NT2/D1 (cell line): ENCODE measurements at regions not wholly inside any gene's neighbourhood (a gene's known extent, or its start where the extent isn't known, plus 50 kb on each side); places are given as distances from the start of the nearest gene placed in this dataset.
"Not testable (repeated sequence)": the region's sequence is repeated elsewhere in the genome, so short reads cannot be mapped to it uniquely, and the experiment has no call there.

Experiments used
- DNase-seq: peaks from one replicate; pipeline ENCODE4 v3.0.0-alpha.2; 2011; ENCODE audit warnings: low read depth, low spot score
- H3K27me3 ChIP-seq: 2 replicates; pipeline ENCODE4 v1.6.0; 2011; ENCODE audit warnings: mild to moderate bottlenecking; ENCODE audit not compliant: insufficient read length, insufficient read depth
- H3K36me3 ChIP-seq: 2 replicates; pipeline ENCODE4 v1.6.1; 2011; ENCODE audit warnings: mild to moderate bottlenecking, low read length, mixed read lengths; ENCODE audit not compliant: insufficient read depth, insufficient read length
- H3K4me1 ChIP-seq: 2 replicates; pipeline ENCODE4 v1.5.1; 2011; ENCODE audit not compliant: insufficient read depth, insufficient read length
- H3K4me3 ChIP-seq: 2 replicates; pipeline ENCODE4 v1.5.1; 2011; ENCODE audit warnings: low read depth; ENCODE audit not compliant: insufficient read length
- H3K9ac ChIP-seq: 2 replicates; pipeline ENCODE4 v1.6.0; 2011; ENCODE audit warnings: low read depth; ENCODE audit not compliant: insufficient read length
- H3K9me3 ChIP-seq: 2 replicates; pipeline ENCODE4 v1.5.1; 2011; ENCODE audit warnings: mild to moderate bottlenecking, low read length; ENCODE audit not compliant: insufficient read depth
- SUZ12 ChIP-seq: IDR thresholded peaks from 2 replicates; pipeline ENCODE4 v1.6.1; 2011; ENCODE audit not compliant: insufficient read length, insufficient read depth; ENCODE audit errors: extremely low read depth
- YY1 ChIP-seq: IDR thresholded peaks from 2 replicates; pipeline ENCODE4 v1.6.1; 2011; ENCODE audit not compliant: insufficient read length, insufficient read depth
- ZNF274 ChIP-seq: IDR thresholded peaks from 2 replicates; pipeline ENCODE4 v1.6.1; 2011; ENCODE audit warnings: mild to moderate bottlenecking, low read depth, low read length

- Histone ChIP-seq H3K4me3 (no peak overlapping the region), H3K9ac (no peak overlapping the region)
- no peak for DNase-seq
Observed at GRCh38 chr9:78713614-78714405, 416.9 kb downstream of the PSAT1 start.

DNA sequence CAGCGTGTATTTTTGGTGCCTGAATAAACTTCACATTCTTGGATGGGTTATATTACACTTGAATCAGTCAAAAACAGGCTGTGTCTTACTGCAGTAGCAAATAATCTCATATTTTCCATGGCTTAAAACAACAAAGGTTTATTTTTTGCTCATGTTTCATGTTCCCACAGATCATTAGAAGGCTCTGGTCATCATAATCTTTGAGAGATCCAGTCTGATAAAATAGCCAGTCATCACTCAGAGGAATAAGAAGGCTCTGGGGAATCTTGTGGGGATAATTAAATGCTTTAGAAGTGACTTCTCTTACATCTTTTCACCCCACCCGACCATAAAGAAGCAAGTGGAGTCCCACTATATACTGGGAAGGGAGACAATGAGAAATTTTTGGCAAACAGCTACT, 417.7 kb downstream of the PSAT1 start:
- H3K36me3 ChIP-seq = no peaks in the 10 kb centered on the region
- H3K27me3 ChIP-seq = no peaks in the 10 kb centered on the region
- H3K9ac ChIP-seq = no peak overlapping the region
- no peaks in the 10 kb centered on the region for H3K4me1 ChIP-seq
- H3K4me3 ChIP-seq = no peak overlapping the region
- DNase-seq = no peak
- TF ChIP-seq ZNF274 (no peak), SUZ12 (no peak), YY1 (no peak)
- no peaks in the 10 kb centered on the region for H3K9me3 ChIP-seq

More at GRCh38 chr9:78713614-78714405, 416.9 kb downstream of the PSAT1 start:
- Histone ChIP-seq H3K27me3 (no peaks in the 10 kb centered on the region), H3K9me3 (no peaks in the 10 kb centered on the region), H3K4me1 (no peaks in the 10 kb centered on the region), H3K36me3 (no peaks in the 10 kb centered on the region)
- TF ChIP-seq SUZ12 (no peak), ZNF274 (no peak), YY1 (no peak)

GRCh38 chr9:78719029-78719428, 422.1 kb downstream of the PSAT1 start:
- not testable (repeated sequence) for H3K36me3 ChIP-seq, H3K27me3 ChIP-seq, H3K9me3 ChIP-seq, H3K4me3 ChIP-seq, DNase-seq, H3K4me1 ChIP-seq, H3K9ac ChIP-seq

DNA sequence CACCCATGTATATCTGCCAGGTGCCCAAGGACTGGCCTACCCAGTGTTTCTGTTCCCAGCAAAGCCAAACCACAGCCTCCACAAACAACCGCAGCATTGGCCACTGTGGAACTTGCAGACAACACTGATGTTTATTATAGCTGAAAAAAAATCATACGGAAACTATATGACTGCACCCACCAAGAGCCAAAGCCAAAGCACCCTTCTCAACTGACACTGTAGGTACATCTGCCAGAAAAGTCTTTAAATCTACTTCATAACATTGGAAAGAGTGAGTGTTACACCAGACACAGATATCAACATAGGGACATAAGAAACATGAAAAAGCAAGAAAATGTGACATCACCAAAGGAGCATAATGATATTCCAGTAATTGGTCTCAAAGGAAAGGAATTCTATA, 428.0 kb downstream of the PSAT1 start:
- H3K9ac ChIP-seq = no peak overlapping the region
- H3K4me3 ChIP-seq = no peak overlapping the region

DNA sequence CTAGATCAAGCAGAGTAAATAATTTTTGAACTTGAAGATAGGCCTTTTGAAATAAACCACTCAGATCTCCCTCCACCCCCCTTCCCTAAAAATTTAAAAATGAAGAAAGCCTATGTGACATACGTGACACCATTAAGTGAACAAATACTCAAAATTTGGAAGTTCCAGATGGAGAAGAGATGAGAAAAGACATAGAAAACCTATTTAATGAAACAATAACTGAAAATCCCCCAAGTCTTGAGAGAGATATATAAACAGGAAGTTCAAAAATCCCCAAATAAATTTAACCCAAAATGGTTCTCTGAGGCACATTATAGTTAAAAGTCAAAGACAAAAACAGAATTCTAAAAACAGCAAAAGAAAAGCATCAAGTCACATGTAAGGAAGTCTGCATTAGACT, 428.6 kb downstream of the PSAT1 start:
- Histone ChIP-seq H3K9me3 (0 out of 2 replicates have a peak, but pooled peaks cover 11% of the 10 kb centered on the region), H3K4me1 (no peaks in the 10 kb centered on the region), H3K27me3 (no peaks in the 10 kb centered on the region), H3K9ac (no peak overlapping the region), H3K36me3 (no peaks in the 10 kb centered on the region), H3K4me3 (no peak overlapping the region)
- DNase-seq = no peak
- TF ChIP-seq YY1 (no peak), ZNF274 (no peak), SUZ12 (no peak)

More for the DNA sequence above, 428.0 kb downstream of the PSAT1 start:
- DNase-seq = no peak
- no peak for TF ChIP-seq YY1
- no peak for TF ChIP-seq ZNF274
- TF ChIP-seq SUZ12 = no peak
- Histone ChIP-seq H3K9me3 (0 out of 2 replicates have a peak, but pooled peaks cover 11% of the 10 kb centered on the region), H3K36me3 (no peaks in the 10 kb centered on the region), H3K27me3 (no peaks in the 10 kb centered on the region), H3K4me1 (no peaks in the 10 kb centered on the region)

DNA sequence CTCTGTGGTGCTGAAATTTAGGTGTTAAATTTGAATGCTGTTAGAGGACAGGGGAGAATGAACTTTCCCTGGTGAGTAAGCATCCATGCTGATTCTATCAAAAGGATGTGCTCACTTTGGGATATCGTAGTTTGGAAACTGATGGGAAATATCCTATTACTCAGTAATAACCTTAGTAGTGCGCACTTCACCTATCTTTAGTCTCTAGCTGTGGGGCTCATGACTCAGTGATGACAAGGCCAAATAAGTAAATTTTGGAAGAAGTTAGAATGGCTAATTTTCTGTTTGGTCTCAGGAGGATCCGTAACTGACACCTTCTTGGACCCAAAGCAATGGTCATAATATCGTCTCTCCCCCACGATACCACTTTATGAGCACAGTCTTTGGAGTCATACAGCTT, 448.4 kb downstream of the PSAT1 start:
- no peaks in the 10 kb centered on the region for H3K36me3 ChIP-seq
- no peak for DNase-seq
- H3K4me3 ChIP-seq = no peak overlapping the region
- no peaks in the 10 kb centered on the region for H3K4me1 ChIP-seq
- no peaks in the 10 kb centered on the region for H3K9me3 ChIP-seq
- TF ChIP-seq ZNF274 (no peak), YY1 (no peak), SUZ12 (no peak)
- no peaks in the 10 kb centered on the region for H3K27me3 ChIP-seq
- H3K9ac ChIP-seq = no peak overlapping the region

GRCh38 chr9:78746010-78746409, 449.1 kb downstream of the PSAT1 start:
- TF ChIP-seq SUZ12 (no peak), YY1 (no peak), ZNF274 (no peak)
- no peak overlapping the region for H3K4me3 ChIP-seq
- no peak overlapping the region for H3K9ac ChIP-seq
- H3K27me3 ChIP-seq = no peaks in the 10 kb centered on the region
- H3K4me1 ChIP-seq = no peaks in the 10 kb centered on the region
- no peak for DNase-seq
- H3K36me3 ChIP-seq = no peaks in the 10 kb centered on the region
- no peaks in the 10 kb centered on the region for H3K9me3 ChIP-seq

DNA sequence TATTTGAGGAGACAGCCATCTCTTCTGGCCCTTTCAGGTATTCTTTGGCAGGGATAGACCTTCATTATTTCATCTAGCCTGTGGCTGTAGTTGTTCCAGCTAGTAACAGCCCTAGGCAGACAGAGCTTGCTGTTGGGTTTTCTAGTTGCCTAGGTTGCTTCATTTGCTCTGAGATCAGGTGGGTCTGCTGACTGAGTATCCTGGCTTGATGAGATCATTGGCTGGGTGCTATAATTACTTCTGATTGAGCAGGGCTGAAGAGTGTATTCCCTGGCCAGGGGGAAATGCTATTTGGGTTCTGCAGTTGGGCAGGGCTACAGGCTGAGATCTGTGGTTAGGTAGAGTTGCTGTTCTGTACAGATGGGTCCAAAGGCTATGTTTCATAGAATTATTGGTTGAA, 456.1 kb downstream of the PSAT1 start:
- no peaks in the 10 kb centered on the region for H3K4me1 ChIP-seq
- H3K4me3 ChIP-seq = no peak overlapping the region
- H3K27me3 ChIP-seq = no peaks in the 10 kb centered on the region
- TF ChIP-seq YY1 (no peak), ZNF274 (no peak), SUZ12 (no peak)
- H3K36me3 ChIP-seq = no peaks in the 10 kb centered on the region
- no peak overlapping the region for H3K9ac ChIP-seq
- DNase-seq = no peak
- no peaks in the 10 kb centered on the region for H3K9me3 ChIP-seq
